ENCODE measurements at regions not wholly inside any gene's neighbourhood (a gene's known extent, or its start where the extent isn't known, plus 50 kb on each side); places are given as distances from the start of the nearest gene placed in this dataset.
"Not testable (repeated sequence)": the region's sequence is repeated elsewhere in the genome, so short reads cannot be mapped to it uniquely, and the experiment has no call there.

DNA sequence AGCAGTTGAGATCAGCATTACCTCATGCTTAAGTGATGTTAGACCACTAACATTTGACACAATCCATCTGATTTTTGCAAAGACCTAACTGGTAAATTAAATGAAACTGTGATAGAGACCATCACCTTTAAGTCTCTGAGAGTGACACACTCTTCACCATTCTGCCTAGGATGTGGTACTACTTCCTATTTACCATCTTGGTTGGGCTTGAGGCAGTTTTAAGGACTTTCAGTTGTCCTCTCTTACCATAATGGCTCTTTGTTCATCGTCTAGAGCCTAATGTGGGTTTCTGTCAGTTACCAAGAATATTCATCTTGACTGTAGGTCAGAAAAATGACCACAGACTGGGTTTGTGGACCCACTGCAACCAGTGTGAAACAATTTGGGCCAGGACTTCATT, 158.1 kb downstream of the CETN3 start:
- Mint-ChIP-seq H3K9me3 (no peaks in the 10 kb centered on the region), H3K27ac (no peak overlapping the region), H3K27me3 (no peaks in the 10 kb centered on the region), H3K4me3 (no peak overlapping the region), H3K4me1 (no peaks in the 10 kb centered on the region), H3K36me3 (no peaks in the 10 kb centered on the region)
- no peak for DNase-seq

DNA sequence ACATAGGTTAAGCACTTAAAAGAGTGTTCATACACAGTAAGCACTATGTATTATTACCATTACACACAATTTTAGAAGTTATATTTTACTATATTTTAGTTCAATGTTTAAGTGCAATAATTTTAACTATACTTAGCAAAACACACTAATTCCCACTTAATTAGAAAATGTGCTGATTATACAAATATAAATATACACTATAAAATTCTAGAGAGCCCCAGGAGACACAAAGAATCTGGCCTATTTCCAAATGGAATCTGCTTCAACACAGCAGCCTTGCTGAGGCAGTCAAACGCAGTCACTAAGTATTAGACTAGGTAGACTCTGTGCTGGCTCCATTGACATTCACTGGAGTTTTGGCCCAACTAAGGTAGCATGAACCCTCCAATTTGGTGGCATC, 160.9 kb downstream of the CETN3 start:
- Mint-ChIP-seq H3K36me3 (no peaks in the 10 kb centered on the region), H3K27me3 (no peaks in the 10 kb centered on the region), H3K27ac (no peak overlapping the region), H3K4me3 (no peak overlapping the region), H3K4me1 (no peaks in the 10 kb centered on the region), H3K9me3 (no peaks in the 10 kb centered on the region)
- DNase-seq, result no peak

DNA sequence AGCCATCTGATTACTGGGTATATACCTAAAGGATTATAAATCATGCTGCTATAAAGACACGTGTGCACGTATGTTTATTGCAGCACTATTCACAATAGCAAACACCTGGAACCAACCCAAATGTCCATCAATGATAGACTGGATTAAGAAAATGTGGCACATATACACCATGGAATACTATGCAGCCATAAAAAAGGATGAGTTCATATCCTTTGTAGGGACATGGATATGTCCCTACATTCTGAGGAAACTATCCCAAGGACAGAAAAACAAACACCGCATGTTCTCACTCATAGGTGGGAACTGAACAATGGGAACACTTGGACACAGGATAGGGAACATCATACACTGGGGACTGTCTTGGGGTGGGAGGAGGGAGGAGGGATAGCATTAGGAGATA, 165.7 kb downstream of the CETN3 start:
- not testable (repeated sequence) for H3K27me3 Mint-ChIP-seq, DNase-seq, H3K4me3 Mint-ChIP-seq

GRCh38 chr5:90233476-90233875, 176.1 kb downstream of the CETN3 start:
- Mint-ChIP-seq H3K9me3 (no peaks in the 10 kb centered on the region), H3K4me3 (no peak overlapping the region), H3K27ac (no peak overlapping the region), H3K4me1 (no peaks in the 10 kb centered on the region), H3K27me3 (peaks cover 14% of the 10 kb centered on the region), H3K36me3 (no peaks in the 10 kb centered on the region)
- DNase-seq, result no peak

More for the DNA sequence above, 165.7 kb downstream of the CETN3 start:
- not testable (repeated sequence) for H3K4me1 Mint-ChIP-seq, H3K9me3 Mint-ChIP-seq, H3K36me3 Mint-ChIP-seq, H3K27ac Mint-ChIP-seq

GRCh38 chr5:90231688-90232087, 177.9 kb downstream of the CETN3 start:
- no peak for DNase-seq
- no peaks in the 10 kb centered on the region for H3K36me3 Mint-ChIP-seq
- no peaks in the 10 kb centered on the region for H3K9me3 Mint-ChIP-seq
- H3K4me1 Mint-ChIP-seq, result no peaks in the 10 kb centered on the region
- H3K4me3 Mint-ChIP-seq, result no peak overlapping the region
- H3K27me3 Mint-ChIP-seq, result peaks cover 14% of the 10 kb centered on the region
- H3K27ac Mint-ChIP-seq, result no peak overlapping the region

DNA sequence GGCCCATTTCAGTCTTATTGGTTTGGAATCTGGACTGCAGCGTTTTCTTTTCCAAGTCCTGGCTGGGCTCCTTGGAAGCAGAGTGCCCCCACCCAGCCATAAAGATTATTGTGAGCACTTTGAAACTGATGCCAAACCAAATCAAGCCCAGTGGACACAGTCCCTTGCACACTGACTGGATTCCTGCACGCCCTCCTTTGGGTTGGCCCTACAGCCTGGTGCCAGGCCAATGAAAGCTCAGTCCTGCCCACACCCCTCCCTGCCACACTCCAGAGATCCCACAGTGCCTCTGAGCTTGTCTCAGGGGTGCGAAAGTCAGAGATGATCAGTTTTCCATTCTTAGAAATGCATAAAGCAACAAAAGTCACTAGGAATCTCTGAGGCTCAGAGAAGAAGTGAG, 181.9 kb downstream of the CETN3 start:
- Mint-ChIP-seq H3K4me1 (no peaks in the 10 kb centered on the region), H3K4me3 (no peak overlapping the region), H3K27me3 (peaks cover 5% of the 10 kb centered on the region), H3K27ac (no peak overlapping the region), H3K9me3 (no peaks in the 10 kb centered on the region), H3K36me3 (no peaks in the 10 kb centered on the region)
- DNase-seq, result no peak

DNA sequence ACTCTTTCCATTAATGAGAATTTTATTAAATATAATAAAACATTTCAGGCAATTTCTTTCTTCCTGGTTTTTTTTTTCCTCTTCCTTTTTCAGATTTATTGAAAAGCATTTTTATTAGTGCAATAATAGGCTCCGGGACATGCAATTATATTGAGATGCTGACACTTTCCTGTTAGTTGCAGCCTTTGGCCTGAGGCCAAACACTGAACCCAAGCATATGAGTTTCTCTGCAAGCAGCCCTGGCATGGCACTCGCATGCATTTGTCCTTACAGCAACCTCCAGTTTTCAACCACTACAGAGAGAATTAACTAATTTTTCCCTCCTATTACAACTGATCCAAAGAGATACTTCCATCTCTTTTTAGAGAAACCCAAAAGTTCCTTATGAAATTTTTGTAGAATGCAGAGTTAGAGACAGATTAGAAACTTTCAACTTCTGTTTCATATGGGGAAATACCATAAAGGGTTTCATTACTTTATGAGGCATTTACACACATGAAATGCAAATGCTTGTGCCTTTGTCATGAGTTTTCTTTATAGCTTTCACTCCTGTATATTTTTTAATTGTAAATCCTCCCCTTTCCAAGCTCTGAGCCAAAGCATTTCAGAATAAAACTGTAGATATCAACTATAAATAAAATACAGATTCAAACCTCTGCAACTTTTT, 183.0 kb downstream of the CETN3 start:
- peaks cover 5% of the 10 kb centered on the region for H3K27me3 Mint-ChIP-seq
- no peak for DNase-seq
- no peak overlapping the region for H3K4me3 Mint-ChIP-seq
- H3K9me3 Mint-ChIP-seq, result no peaks in the 10 kb centered on the region
- no peaks in the 10 kb centered on the region for H3K4me1 Mint-ChIP-seq
- no peak overlapping the region for H3K27ac Mint-ChIP-seq
- H3K36me3 Mint-ChIP-seq, result no peaks in the 10 kb centered on the region

DNA sequence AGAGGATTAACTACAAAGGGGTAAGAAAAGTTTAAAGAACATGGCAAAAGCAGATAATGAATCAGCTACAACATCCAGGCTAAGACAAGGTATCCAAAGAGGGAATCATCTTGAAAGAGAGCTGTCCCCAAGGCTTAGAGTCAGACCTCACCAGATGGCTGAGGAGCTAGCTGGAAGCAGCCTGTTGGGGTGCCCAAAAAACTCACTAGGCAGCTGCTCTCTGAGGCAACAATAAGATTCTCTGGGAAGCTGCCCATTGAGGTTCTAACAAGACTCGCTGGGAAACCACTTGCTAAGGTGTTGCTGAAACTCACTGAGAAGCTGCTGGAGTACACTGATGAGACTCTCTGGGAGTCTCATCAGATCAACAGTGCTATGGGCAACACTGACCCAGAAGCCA, 185.2 kb downstream of the CETN3 start:
- Mint-ChIP-seq H3K4me1 (no peaks in the 10 kb centered on the region), H3K9me3 (no peaks in the 10 kb centered on the region), H3K36me3 (no peaks in the 10 kb centered on the region), H3K4me3 (no peak overlapping the region), H3K27ac (no peak overlapping the region), H3K27me3 (peaks cover under 1% of the 10 kb centered on the region)
- no peak for DNase-seq

- Mint-ChIP-seq H3K9me3 (no peaks in the 10 kb centered on the region), H3K27me3 (no peaks in the 10 kb centered on the region), H3K36me3 (no peaks in the 10 kb centered on the region), H3K4me1 (no peaks in the 10 kb centered on the region), H3K4me3 (no peak overlapping the region), H3K27ac (no peak overlapping the region)
- DNase-seq, result no peak
Observed at GRCh38 chr5:90223756-90224155, 185.8 kb downstream of the CETN3 start.

GRCh38 chr5:90221951-90222350, 187.6 kb downstream of the CETN3 start:
- H3K4me3 Mint-ChIP-seq, result no peak overlapping the region
- no peaks in the 10 kb centered on the region for H3K9me3 Mint-ChIP-seq
- no peaks in the 10 kb centered on the region for H3K4me1 Mint-ChIP-seq
- no peaks in the 10 kb centered on the region for H3K27me3 Mint-ChIP-seq
- DNase-seq, result no peak
- no peaks in the 10 kb centered on the region for H3K36me3 Mint-ChIP-seq
- H3K27ac Mint-ChIP-seq, result no peak overlapping the region

DNA sequence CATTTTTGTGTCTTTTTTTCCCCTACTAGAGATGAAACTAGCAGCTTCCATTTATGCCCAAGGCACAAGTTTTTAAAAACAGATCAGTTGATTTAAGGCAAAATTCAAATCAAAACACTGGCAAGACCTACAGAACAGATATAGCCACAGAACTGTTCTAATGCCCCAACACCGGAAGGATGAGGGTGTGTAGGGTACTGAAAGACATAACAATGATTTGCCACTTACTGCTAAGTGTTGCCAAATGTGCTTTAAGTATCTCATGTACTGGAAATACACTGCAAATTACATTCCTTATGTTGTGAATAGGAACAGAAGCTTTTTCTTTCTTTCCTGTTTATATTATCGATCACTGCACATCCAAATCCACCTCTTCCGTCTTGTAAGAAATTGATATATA, 189.0 kb downstream of the CETN3 start:
- Mint-ChIP-seq H3K36me3 (no peaks in the 10 kb centered on the region), H3K27ac (no peak overlapping the region), H3K4me3 (no peak overlapping the region), H3K4me1 (no peaks in the 10 kb centered on the region), H3K9me3 (no peaks in the 10 kb centered on the region), H3K27me3 (no peaks in the 10 kb centered on the region)
- DNase-seq, result no peak

DNA sequence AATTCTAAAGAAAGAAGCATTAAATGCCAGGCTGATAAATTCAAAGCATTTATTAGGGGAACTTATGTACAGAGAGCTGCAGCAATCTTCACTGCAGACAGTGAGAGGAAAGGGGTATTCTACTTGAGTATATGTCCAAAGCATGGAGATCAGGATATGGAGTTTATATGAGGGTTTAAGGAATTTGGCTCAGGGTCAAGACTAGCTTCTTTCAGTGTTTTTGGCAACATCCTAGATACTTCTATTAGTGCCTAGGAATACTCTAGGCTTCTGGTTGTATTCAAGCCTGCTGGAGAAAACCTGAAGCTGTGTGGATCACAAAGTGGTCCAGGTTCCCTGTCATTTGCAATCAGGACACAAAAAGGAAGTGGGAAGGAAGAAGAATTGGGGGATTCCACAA, 194.6 kb downstream of the CETN3 start:
- H3K9me3 Mint-ChIP-seq, result peaks cover 2% of the 10 kb centered on the region
- H3K4me3 Mint-ChIP-seq, result no peak overlapping the region
- H3K36me3 Mint-ChIP-seq, result no peaks in the 10 kb centered on the region
- no peak overlapping the region for H3K27ac Mint-ChIP-seq
- no peak for DNase-seq
- H3K27me3 Mint-ChIP-seq, result no peaks in the 10 kb centered on the region
- no peaks in the 10 kb centered on the region for H3K4me1 Mint-ChIP-seq

- not testable (repeated sequence) for H3K4me1 Mint-ChIP-seq, H3K27ac Mint-ChIP-seq, H3K9me3 Mint-ChIP-seq, H3K27me3 Mint-ChIP-seq, H3K4me3 Mint-ChIP-seq, H3K36me3 Mint-ChIP-seq, DNase-seq
Observed at GRCh38 chr5:90208323-90208722, 201.2 kb downstream of the CETN3 start.

DNA sequence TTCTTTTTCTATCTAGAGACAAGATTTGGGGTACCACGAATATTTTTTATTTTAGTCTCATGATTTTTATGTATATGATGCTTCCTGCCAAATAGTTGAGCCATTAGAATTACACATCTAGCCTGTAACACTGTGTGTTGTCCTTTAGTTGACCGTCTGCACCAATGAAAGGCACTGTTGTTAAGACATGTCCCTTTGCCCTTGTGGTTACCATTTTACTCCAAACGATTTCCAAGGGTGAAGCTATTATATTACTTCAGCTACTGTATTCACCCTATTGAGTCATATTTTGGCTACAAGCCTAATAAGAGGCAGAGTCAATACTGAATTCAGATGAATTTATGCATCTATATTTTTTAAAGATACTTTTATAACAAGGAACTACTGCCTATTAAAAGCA, 207.6 kb downstream of the CETN3 start:
- H3K4me3 Mint-ChIP-seq, result no peak overlapping the region
- H3K27ac Mint-ChIP-seq, result no peak overlapping the region
- no peak for DNase-seq
- no peaks in the 10 kb centered on the region for H3K36me3 Mint-ChIP-seq
- H3K4me1 Mint-ChIP-seq, result no peaks in the 10 kb centered on the region
- peaks cover 4% of the 10 kb centered on the region for H3K27me3 Mint-ChIP-seq
- H3K9me3 Mint-ChIP-seq, result peaks cover 4% of the 10 kb centered on the region

DNA sequence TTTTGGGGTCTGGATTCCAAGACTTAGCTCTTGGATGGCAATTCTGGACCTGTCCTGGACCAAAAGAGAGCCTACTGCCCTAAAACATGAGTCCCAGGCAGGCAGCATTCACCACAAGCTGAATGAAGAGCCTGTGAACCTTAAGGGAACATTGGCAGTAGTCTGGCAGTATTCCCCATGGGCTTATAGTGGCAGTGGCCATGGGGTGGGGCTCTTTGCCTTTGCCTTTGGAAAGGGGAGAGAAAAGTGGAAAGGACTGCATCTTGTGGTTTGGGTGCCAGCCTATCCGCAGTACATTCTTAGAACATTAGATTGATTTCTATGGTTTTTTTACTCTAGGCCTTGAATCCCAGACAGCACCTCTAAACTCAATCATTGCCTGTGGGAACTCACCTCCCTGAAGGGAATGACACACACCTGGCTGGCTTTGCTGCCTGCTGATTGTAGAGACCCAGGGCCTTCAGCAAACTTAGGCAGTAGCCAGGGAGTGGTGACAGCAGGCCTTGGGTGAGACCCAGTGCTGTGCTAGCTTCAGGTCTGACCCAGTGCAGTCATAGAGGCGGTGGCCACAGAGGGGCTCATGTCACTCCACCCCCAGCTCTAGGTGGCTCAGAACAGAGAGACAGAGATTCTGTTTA, 216.3 kb downstream of the CETN3 start:
- Mint-ChIP-seq H3K36me3 (no peaks in the 10 kb centered on the region), H3K4me3 (no peak overlapping the region), H3K27ac (no peak overlapping the region), H3K4me1 (no peaks in the 10 kb centered on the region), H3K9me3 (no peaks in the 10 kb centered on the region), H3K27me3 (peaks cover 3% of the 10 kb centered on the region)
- DNase-seq, result no peak

DNA sequence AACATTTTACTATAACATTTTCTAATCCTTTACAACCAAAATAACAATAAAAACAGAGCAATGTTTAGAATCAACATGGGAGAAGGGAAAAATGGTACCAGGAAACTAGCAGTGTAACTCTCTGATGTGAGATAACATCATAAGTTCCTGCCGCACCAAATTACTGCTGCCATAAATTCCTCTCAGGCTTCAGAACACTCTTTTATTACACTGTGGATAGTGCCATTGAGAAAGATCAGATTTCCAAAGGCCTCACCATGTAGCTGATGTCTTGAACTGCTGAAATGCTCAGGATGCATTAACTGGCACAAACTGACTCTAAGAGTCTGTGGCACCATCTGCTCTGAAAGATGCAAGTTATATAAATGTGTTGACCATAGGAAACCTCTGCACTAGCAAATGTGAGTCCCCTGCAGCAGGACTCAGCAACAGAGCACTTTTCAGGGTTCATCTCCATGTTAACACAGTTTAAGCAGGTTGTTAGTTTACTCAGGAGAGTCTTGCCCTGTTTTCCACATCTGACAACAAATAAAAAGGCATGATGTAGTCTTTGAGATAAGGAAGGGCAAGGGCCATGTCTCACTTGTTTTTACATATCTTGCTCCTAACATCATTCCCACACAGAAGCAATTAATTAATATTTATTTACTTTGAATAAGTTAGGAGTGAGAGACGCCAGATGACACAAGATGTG, 218.1 kb downstream of the CETN3 start:
- H3K9me3 Mint-ChIP-seq, result no peaks in the 10 kb centered on the region
- no peak for DNase-seq
- no peaks in the 10 kb centered on the region for H3K4me1 Mint-ChIP-seq
- H3K36me3 Mint-ChIP-seq, result no peaks in the 10 kb centered on the region
- H3K27me3 Mint-ChIP-seq, result peaks cover 3% of the 10 kb centered on the region
- H3K4me3 Mint-ChIP-seq, result no peak overlapping the region
- H3K27ac Mint-ChIP-seq, result no peak overlapping the region
